Breast epithelium (tissue), 3 donors: ENCODE measurements at regions not wholly inside any gene's neighbourhood (a gene's known extent, or its start where the extent isn't known, plus 50 kb on each side); places are given as distances from the start of the nearest gene placed in this dataset.

Experiments
- POLR2A ChIP-seq: fragments of 450-650 bp; IDR thresholded peaks from one replicate; pipeline ENCODE4 v1.6.1; 2016; ENCODE audit warnings: antibody characterized with exemption, mild to moderate bottlenecking, moderate library complexity
- POLR2AphosphoS5 ChIP-seq, 3 donors: sonication (generic); formaldehyde crosslinking; IDR thresholded peaks; one replicate each; pipeline ENCODE4 v1.6.1; 2017; ENCODE audit warnings: antibody characterized with exemption in 3 of 3
- TF ChIP-seq, protein P1 (sequence below), 3 donors: fragments of 450-650 bp; IDR thresholded peaks; one replicate each; pipeline ENCODE4 v1.5.1; 2016 to 2017; ENCODE audit warnings: antibody characterized with exemption in 3 of 3, mild to moderate bottlenecking in 3 of 3, moderate library complexity in 3 of 3

DNA sequence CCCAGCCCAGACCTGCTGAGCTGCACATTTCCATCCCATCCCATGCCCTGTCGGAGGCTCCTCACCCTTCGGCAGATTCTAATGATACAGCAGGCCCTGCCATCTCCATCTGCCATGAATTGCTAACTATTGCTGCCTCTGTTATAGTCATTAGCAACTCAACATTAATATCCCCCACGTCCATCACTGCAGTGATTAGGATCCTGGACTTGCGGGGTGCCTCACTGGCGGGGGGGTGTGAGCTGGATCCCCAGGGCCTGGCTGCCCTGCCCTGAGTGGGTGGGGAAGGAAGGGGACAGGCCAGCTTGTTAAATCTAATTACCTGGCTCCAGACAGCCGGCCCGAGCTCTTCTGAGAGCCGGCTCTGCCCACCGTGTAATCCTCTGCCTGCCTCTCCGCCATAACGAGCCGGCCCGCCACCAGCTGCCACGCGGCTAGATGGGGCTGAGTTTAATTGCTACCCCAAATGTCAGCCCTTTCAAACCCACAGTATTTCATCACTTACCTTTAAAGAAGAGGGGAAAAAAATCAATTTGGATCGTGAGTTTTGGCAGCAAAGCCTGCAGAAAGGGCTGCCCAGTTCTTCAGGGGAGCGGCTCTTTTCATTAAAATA, 227.3 kb upstream of the CSF3R start:
- TF ChIP-seq POLR2A (no peak), POLR2AphosphoS5 (IDR thresholded peaks at IDR 0.05) (no peak)
- TF ChIP-seq, protein P1, sequence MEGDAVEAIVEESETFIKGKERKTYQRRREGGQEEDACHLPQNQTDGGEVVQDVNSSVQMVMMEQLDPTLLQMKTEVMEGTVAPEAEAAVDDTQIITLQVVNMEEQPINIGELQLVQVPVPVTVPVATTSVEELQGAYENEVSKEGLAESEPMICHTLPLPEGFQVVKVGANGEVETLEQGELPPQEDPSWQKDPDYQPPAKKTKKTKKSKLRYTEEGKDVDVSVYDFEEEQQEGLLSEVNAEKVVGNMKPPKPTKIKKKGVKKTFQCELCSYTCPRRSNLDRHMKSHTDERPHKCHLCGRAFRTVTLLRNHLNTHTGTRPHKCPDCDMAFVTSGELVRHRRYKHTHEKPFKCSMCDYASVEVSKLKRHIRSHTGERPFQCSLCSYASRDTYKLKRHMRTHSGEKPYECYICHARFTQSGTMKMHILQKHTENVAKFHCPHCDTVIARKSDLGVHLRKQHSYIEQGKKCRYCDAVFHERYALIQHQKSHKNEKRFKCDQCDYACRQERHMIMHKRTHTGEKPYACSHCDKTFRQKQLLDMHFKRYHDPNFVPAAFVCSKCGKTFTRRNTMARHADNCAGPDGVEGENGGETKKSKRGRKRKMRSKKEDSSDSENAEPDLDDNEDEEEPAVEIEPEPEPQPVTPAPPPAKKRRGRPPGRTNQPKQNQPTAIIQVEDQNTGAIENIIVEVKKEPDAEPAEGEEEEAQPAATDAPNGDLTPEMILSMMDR (IDR thresholded peaks at IDR 0.05): no peak
